RWPE1 (cell line): ENCODE measurements at regions not wholly inside any gene's neighbourhood (a gene's known extent, or its start where the extent isn't known, plus 50 kb on each side); places are given as distances from the start of the nearest gene placed in this dataset.
A peak's percentile ranks its signal among the peaks of the same experiment; 100 is the strongest.

Experiments used
- CTCF ChIA-PET: fragments of 350-600 bp; sonication (Branson Sonifier 250); formaldehyde crosslinking; extraction: SDS; loops from one replicate; lab custom pipeline; 2021; lab: Yijun Ruan, JAX
- POLR2A ChIA-PET: fragments of 400-600 bp; formaldehyde crosslinking; extraction: SDS; loops from one replicate; lab custom pipeline; 2020; ENCODE audit warnings: antibody characterized with exemption; ENCODE audit not compliant: low non-redundant PET; lab: Yijun Ruan, JAX
- DNase-seq: peaks from one replicate; pipeline ENCODE4 v3.0.0; 2012; ENCODE audit warnings: low spot score
- H3K27ac ChIP-seq: fragments of 450-650 bp; 2 replicates; pipeline ENCODE4 v1.5.1; 2017
- TF ChIP-seq, protein P1 (sequence below): fragments of 450-650 bp; conservative IDR thresholded peaks from 2 replicates; pipeline ENCODE4 v1.5.1; 2017; ENCODE audit warnings: low read depth, mild to moderate bottlenecking

- no peak for DNase-seq
- H3K27ac ChIP-seq: peak overlapping the region; percentile 87
- ChIA-PET POLR2A (no interaction called here), CTCF (interaction anchor here (0.6 to 1.5 kb wide), 4 partner anchors 11 to 1341 kb away, joined by 3 to 4 read pairs (median 3); no protein-coding TSS in a partner anchor)
- TF ChIP-seq, protein P1, sequence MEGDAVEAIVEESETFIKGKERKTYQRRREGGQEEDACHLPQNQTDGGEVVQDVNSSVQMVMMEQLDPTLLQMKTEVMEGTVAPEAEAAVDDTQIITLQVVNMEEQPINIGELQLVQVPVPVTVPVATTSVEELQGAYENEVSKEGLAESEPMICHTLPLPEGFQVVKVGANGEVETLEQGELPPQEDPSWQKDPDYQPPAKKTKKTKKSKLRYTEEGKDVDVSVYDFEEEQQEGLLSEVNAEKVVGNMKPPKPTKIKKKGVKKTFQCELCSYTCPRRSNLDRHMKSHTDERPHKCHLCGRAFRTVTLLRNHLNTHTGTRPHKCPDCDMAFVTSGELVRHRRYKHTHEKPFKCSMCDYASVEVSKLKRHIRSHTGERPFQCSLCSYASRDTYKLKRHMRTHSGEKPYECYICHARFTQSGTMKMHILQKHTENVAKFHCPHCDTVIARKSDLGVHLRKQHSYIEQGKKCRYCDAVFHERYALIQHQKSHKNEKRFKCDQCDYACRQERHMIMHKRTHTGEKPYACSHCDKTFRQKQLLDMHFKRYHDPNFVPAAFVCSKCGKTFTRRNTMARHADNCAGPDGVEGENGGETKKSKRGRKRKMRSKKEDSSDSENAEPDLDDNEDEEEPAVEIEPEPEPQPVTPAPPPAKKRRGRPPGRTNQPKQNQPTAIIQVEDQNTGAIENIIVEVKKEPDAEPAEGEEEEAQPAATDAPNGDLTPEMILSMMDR: no peak
Observed at GRCh38 chr5:68544648-68545552, 329.3 kb downstream of the PIK3R1 start.

DNA sequence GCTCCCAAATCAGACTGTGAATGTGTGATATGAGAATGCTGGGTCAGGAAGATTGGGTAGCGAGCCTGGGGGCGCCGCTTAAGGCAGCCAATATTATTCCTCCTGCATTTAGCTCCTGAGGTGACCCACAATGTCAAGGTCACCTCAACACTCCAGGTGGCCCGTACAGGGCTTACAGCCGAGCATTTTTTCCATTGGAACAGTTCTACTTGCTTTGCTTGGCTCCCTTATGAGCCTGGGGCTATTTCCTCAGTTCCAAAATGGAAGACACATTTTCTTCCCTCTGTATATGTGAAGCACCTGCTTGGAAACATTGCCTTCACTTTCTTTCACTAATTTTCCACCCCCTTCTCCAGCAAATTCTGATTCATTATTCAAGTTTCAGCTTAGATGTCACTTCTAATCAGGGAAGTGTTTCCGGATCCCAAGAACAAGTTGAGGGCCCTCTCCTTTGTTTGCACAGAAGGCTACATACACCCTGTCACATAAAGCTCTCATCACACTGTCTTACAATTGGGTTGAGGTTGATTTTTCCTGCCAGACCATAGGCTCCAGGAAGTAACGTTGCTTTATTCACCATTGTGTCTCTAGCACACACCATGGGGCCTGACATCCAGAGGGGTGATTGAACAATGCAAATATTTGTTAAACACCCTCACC lies 330.2 kb downstream of the PIK3R1 start:
- POLR2A ChIA-PET: no interaction called here
- no peak for DNase-seq
- CTCF ChIA-PET: interaction anchor here (0.7 to 1.5 kb wide), 2 partner anchors 12 to 16 kb away, joined by 3 to 4 read pairs; no protein-coding TSS in a partner anchor
- TF ChIP-seq, protein P1: no peak
- peak overlapping the region; percentile 87 for H3K27ac ChIP-seq

DNA sequence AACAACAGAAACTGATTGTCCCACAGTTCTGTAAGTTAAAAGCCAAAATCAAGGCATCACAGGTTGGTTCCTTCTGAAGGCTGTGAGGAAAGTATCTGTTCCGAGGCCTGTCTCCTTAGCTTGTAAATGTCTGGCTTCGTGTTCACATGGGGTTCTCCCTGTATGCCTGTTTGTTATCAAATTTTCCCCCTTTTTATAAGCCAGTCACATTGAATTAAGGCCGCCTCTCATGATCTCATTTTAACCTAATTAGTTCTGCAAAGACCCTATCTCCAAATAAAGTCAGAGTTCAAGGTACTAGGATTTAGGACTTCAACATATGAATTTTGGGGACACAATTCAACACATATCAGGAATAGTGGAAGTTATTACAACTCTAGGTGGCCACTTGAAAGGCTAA lies 331.5 kb downstream of the PIK3R1 start:
- no peak overlapping the region for H3K27ac ChIP-seq
- TF ChIP-seq, protein P1: no peak
- ChIA-PET CTCF (no interaction called here), POLR2A (no interaction called here)
- no peak for DNase-seq

DNA sequence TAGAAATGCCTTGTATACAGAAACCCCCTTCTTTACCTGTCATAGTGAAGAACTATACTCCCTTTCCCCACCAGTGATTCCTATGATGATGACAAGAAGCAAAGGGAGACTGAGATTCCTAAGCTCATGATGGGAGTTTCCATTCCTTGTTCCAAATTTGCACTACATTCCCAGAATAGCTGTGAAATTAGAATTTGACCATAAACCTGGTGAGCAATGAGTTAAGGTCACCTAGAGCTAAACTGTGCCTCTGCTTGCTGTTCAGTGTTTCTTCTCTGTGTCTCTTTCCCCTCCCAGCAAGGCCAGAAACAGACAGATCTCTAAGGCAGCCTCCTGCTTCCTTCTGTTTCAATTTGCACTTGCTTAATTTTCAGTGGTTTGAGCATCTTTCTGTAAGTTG lies 332.1 kb downstream of the PIK3R1 start:
- H3K27ac ChIP-seq: no peak overlapping the region
- ChIA-PET POLR2A (no interaction called here), CTCF (no interaction called here)
- TF ChIP-seq, protein P1: no peak
- no peak for DNase-seq

GRCh38 chr5:68548959-68549676 lies 333.6 kb downstream of the PIK3R1 start:
- POLR2A ChIA-PET: no interaction called here
- CTCF ChIA-PET: interaction anchor here (0.7 kb wide), 1 partner anchor 32 kb away, joined by 3 read pairs; no protein-coding TSS in a partner anchor
- H3K27ac ChIP-seq: peak overlapping the region; percentile 72
- TF ChIP-seq, protein P1: no peak
- DNase-seq: peak; percentile 85

DNA sequence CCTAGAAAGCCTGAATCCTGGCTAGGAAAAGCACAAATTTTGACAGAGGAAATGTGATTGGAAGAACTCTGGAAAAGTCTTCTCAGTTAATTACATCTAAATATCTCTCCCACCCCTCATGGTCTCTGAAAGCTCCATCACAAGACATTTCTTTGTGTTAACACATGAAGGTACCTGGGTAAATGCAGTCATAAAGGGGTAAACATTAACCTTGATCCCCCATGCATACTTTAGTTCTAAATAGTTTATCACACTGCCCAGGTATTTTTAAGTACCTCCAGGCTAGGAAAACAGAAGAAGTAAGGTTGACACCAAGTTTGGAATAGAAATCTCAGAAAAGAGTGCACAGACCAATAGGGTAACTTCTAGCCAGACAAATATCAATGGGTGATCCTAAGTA lies 334.5 kb downstream of the PIK3R1 start:
- CTCF ChIA-PET: interaction anchor here (0.6 kb wide), 1 partner anchor 264 kb away, joined by 3 read pairs; no protein-coding TSS in a partner anchor
- no peak overlapping the region for H3K27ac ChIP-seq
- DNase-seq: no peak
- TF ChIP-seq, protein P1: no peak
- POLR2A ChIA-PET: no interaction called here
